ENCODE measurements at regions not wholly inside any gene's neighbourhood (a gene's known extent, or its start where the extent isn't known, plus 50 kb on each side); places are given as distances from the start of the nearest gene placed in this dataset.

DNA sequence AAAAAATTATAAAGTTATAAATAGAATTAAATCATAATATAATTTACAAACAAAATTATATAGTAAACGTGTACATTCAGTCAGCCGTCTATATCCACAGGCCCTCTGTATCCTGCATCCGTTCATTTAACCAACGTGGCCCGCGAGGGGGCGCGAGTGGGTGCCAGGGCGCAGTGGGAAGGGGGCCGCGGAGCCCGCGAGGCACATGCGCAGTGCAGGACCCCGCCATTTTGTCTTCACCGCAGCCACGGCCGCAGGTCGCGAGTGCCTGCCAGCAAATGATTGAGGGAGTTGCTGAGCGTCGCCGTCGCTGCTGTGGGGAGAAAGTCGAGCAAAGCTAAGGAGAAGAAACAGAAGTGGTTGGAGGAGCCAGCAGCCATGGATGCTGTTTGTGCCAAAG is 53.4 kb upstream of the ECI2 start:
- no peaks in the 10 kb centered on the region for H3K9me3 ChIP-seq
- intact Hi-C loops (cut with DNase I; ENCODE audit: low total_unique reads) = no loop called here
- H3K27me3 ChIP-seq (replicated peaks in 1 of 7) = no peaks in the 10 kb centered on the region
- 94 to 98% (median 95%) methylated on average over 25 of the region's 25 CpGs for WGBS, 5 donors
- H3K27ac ChIP-seq = no peak overlapping the region
- no peak for DNase-seq
- TF ChIP-seq, protein P1, sequence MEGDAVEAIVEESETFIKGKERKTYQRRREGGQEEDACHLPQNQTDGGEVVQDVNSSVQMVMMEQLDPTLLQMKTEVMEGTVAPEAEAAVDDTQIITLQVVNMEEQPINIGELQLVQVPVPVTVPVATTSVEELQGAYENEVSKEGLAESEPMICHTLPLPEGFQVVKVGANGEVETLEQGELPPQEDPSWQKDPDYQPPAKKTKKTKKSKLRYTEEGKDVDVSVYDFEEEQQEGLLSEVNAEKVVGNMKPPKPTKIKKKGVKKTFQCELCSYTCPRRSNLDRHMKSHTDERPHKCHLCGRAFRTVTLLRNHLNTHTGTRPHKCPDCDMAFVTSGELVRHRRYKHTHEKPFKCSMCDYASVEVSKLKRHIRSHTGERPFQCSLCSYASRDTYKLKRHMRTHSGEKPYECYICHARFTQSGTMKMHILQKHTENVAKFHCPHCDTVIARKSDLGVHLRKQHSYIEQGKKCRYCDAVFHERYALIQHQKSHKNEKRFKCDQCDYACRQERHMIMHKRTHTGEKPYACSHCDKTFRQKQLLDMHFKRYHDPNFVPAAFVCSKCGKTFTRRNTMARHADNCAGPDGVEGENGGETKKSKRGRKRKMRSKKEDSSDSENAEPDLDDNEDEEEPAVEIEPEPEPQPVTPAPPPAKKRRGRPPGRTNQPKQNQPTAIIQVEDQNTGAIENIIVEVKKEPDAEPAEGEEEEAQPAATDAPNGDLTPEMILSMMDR (IDR thresholded peaks at IDR 0.05 in 8 of 11, conservative IDR thresholded peaks at IDR 0.05 in 3 of 11) = no peak
- TF ChIP-seq POLR2AphosphoS5 (IDR thresholded peaks at IDR 0.05) = no peak
- no peak for TF ChIP-seq POLR2A (IDR thresholded peaks at IDR 0.05)
- no peak overlapping the region for H3K4me3 ChIP-seq
- no peaks in the 10 kb centered on the region for H3K36me3 ChIP-seq
- no peaks in the 10 kb centered on the region for H3K4me1 ChIP-seq

GRCh38 chr6:4187480-4187879 is 52.1 kb upstream of the ECI2 start:
- no peaks in the 10 kb centered on the region for H3K9me3 ChIP-seq
- 76 to 96% (median 80%) methylated on average over 2 of the region's 2 CpGs for WGBS, 5 donors
- TF ChIP-seq POLR2A (IDR thresholded peaks at IDR 0.05) (no peak), POLR2AphosphoS5 (IDR thresholded peaks at IDR 0.05) (no peak)
- TF ChIP-seq, protein P1 (IDR thresholded peaks at IDR 0.05 in 8 of 11, conservative IDR thresholded peaks at IDR 0.05 in 3 of 11) = no peak

DNA sequence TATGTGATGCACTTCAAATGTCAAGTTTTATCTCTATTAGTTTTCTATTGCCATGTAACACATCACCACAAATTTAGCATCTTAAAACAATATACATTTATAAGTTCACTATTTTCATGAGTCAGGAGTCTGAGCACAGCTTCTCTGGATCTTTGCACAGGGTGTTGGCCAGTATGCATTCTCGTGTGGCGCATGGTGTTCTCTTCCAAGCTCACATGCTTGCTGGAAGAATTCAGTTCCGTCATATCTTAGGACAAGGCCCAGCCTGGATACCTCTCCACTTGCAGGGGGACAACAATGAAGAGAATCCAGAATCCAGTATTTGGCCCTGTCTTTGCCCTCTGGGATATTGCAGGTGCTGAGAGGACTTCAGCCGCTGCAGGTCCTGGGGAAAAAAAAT is 51.0 kb upstream of the ECI2 start:
- Histone ChIP-seq H3K27me3 (replicated peaks in 1 of 7) (no peaks in the 10 kb centered on the region), H3K9me3 (no peaks in the 10 kb centered on the region), H3K4me3 (no peak overlapping the region), H3K4me1 (no peaks in the 10 kb centered on the region), H3K27ac (no peak overlapping the region), H3K36me3 (no peaks in the 10 kb centered on the region)
- DNase-seq = no peak
- TF ChIP-seq POLR2A (IDR thresholded peaks at IDR 0.05) = no peak
- TF ChIP-seq, protein P1 (IDR thresholded peaks at IDR 0.05 in 8 of 11, conservative IDR thresholded peaks at IDR 0.05 in 3 of 11) = no peak
- TF ChIP-seq POLR2AphosphoS5 (IDR thresholded peaks at IDR 0.05) = no peak
- 94 to 99% (median 96%) methylated on average over 4 of the region's 4 CpGs for WGBS, 5 donors
- intact Hi-C loops (cut with DNase I; ENCODE audit: low total_unique reads) = no loop called here

More at GRCh38 chr6:4187480-4187879, 52.1 kb upstream of the ECI2 start:
- intact Hi-C loops (cut with DNase I; ENCODE audit: low total_unique reads) = no loop called here
- Histone ChIP-seq H3K4me1 (no peaks in the 10 kb centered on the region), H3K27me3 (replicated peaks in 1 of 7) (no peaks in the 10 kb centered on the region), H3K27ac (no peak overlapping the region), H3K36me3 (no peaks in the 10 kb centered on the region), H3K4me3 (no peak overlapping the region)
- no peak for DNase-seq

- Histone ChIP-seq H3K4me1 (no peaks in the 10 kb centered on the region), H3K4me3 (no peak overlapping the region), H3K9me3 (no peaks in the 10 kb centered on the region), H3K36me3 (no peaks in the 10 kb centered on the region), H3K27ac (no peak overlapping the region), H3K27me3 (replicated peaks in 1 of 7) (no peaks in the 10 kb centered on the region)
- DNase-seq = no peak
- TF ChIP-seq POLR2A (IDR thresholded peaks at IDR 0.05) = no peak
- no peak for TF ChIP-seq POLR2AphosphoS5 (IDR thresholded peaks at IDR 0.05)
- TF ChIP-seq, protein P1 (IDR thresholded peaks at IDR 0.05 in 8 of 11, conservative IDR thresholded peaks at IDR 0.05 in 3 of 11) = no peak
- intact Hi-C loops (cut with DNase I; ENCODE audit: low total_unique reads) = no loop called here
- 65 to 87% (median 82%) methylated on average over 2 of the region's 2 CpGs for WGBS, 5 donors
Observed at GRCh38 chr6:4185846-4186245, 50.5 kb upstream of the ECI2 start.

All from spleen (tissue), 11 donors.